Prostate gland (tissue), 2 donors: ENCODE measurements at regions not wholly inside any gene's neighbourhood (a gene's known extent, or its start where the extent isn't known, plus 50 kb on each side); places are given as distances from the start of the nearest gene placed in this dataset.

Experiments
- POLR2A ChIP-seq: fragments of 450-650 bp; IDR thresholded peaks from one replicate; pipeline ENCODE4 v1.6.1; 2016; ENCODE audit warnings: antibody characterized with exemption, mild to moderate bottlenecking
- POLR2AphosphoS5 ChIP-seq: sonication (generic); formaldehyde crosslinking; IDR thresholded peaks from one replicate; pipeline ENCODE4 v1.6.1; 2017; ENCODE audit warnings: antibody characterized with exemption
- TF ChIP-seq, protein P1 (sequence below), 4 experiments: fragments of 200-600 bp in 2 of 4; fragments of 450-650 bp in 2 of 4; sonication (generic) in 2 of 4; IDR thresholded peaks; 1 replicate in 3 of 4; 2 replicates in 1 of 4; pipeline ENCODE4 v1.5.1; 2016 to 2019; ENCODE audit warnings: antibody characterized with exemption in 4 of 4, mild to moderate bottlenecking in 2 of 4, moderate library complexity in 2 of 4

DNA sequence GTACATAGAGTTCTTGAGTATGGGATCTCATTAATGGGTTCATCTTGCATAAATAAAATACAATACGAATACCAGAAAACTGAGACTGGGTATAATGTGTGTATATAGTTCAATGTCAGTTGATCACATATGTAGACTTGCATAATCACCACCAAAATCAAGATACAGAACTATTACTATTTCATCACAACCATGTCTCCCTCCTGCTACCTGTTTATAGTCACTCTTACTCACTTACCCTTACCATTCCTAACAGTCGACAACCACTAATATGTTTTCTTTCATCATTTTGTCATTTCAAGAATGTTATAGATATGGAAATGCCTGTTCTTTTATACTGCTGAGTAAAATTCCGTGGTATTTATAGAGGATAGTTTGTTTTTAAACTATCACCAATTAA, 416.1 kb upstream of the CNTNAP2 start:
- TF ChIP-seq, protein P1, sequence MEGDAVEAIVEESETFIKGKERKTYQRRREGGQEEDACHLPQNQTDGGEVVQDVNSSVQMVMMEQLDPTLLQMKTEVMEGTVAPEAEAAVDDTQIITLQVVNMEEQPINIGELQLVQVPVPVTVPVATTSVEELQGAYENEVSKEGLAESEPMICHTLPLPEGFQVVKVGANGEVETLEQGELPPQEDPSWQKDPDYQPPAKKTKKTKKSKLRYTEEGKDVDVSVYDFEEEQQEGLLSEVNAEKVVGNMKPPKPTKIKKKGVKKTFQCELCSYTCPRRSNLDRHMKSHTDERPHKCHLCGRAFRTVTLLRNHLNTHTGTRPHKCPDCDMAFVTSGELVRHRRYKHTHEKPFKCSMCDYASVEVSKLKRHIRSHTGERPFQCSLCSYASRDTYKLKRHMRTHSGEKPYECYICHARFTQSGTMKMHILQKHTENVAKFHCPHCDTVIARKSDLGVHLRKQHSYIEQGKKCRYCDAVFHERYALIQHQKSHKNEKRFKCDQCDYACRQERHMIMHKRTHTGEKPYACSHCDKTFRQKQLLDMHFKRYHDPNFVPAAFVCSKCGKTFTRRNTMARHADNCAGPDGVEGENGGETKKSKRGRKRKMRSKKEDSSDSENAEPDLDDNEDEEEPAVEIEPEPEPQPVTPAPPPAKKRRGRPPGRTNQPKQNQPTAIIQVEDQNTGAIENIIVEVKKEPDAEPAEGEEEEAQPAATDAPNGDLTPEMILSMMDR (IDR thresholded peaks at IDR 0.05) = no peak
- no peak for TF ChIP-seq POLR2A
- TF ChIP-seq POLR2AphosphoS5 = no peak
